GM12892 (cell line): ENCODE measurements at regions not wholly inside any gene's neighbourhood (a gene's known extent, or its start where the extent isn't known, plus 50 kb on each side); places are given as distances from the start of the nearest gene placed in this dataset.

Experiments used
- POLR2A ChIP-seq: IDR thresholded peaks from 2 replicates; pipeline ENCODE4 v1.6.1; 2011; ENCODE audit warnings: low read depth, low read length, control low read depth
- POLR2AphosphoS5 ChIP-seq: IDR thresholded peaks from 2 replicates; pipeline ENCODE4 v1.6.1; 2011; ENCODE audit warnings: low read depth, low read length, control low read depth
- TAF1 ChIP-seq: IDR thresholded peaks from 2 replicates; pipeline ENCODE4 v1.6.1; 2011; ENCODE audit warnings: low read depth, mild to moderate bottlenecking, control low read depth, low read length, borderline replicate concordance

GRCh38 chr1:38223391-38223790 is 176.8 kb upstream of the POU3F1 start:
- no peak for TF ChIP-seq POLR2A
- no peak for TF ChIP-seq POLR2AphosphoS5
- TF ChIP-seq TAF1: no peak
